ENCODE measurements at regions not wholly inside any gene's neighbourhood (a gene's known extent, or its start where the extent isn't known, plus 50 kb on each side); places are given as distances from the start of the nearest gene placed in this dataset.
"Not testable (repeated sequence)": the region's sequence is repeated elsewhere in the genome, so short reads cannot be mapped to it uniquely, and the experiment has no call there.

DNA sequence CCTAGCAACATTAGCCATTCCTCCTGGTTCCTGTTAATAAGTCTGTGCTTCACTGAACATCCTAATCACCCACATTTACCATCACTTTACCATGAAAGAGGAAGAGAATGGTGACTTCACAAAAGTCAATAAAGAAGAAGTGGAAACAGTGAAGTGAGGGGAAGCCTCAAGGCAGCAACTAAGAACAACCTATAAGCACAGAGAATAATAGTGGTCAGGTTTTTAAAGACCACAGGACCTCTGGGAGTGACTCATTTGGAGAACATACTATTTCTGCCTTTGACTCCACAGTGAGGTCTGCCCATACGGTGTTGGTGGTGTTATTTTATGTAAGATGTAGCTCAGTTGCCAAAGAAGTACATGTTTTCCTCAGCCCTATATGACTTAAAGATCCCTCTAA lies 86.0 kb upstream of the TET2 start:
- peak; percentile 31 to 43 for DNase-seq

DNA sequence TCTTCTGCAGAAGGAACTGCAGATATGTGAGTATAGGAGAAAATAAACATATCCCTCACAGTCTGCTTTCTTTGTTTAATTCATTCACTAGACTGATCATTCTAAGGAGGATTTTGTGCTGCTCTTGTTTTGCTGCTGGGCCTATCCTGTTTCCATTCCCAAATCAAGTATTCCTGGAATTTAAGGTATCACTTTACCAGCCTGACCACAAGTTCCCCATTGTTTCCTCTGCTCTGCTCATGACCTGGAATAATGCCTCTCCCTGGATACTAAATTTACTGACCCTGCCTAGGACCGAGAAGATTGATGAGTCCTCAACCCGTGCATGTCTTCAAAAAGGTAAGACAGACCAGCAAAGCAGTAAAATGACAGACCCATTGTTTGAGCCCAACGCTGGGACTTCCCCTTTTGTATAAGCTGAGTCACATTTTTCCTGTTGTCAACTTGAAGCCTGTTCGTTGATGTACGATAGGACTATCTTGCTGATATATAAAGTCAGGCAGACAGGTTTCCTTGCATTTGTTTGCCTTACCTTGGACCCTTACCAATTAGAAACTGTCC lies 85.5 kb upstream of the TET2 start:
- DNase-seq = peak; percentile 37 to 64

DNA sequence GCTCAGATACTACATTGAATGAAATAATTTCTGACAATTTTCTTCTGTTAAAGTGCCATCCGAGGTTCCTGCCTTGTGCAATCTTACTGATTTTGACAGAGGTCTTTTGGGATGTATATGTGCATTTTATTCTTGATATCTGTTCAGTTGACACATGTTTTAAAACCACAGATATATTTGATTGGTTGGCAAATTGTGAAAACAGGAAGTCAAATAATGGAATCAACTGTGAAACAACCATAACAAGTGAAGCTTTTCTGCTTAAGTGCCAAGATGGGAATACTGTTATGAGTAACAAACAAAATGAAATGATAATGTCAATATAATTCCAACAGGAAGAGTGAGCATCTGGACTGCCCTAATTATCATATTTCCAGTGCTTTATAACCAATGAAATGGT lies 84.9 kb upstream of the TET2 start:
- no peak for DNase-seq

- DNase-seq = no peak
Observed at GRCh38 chr4:105066401-105066800, 80.3 kb upstream of the TET2 start.

DNA sequence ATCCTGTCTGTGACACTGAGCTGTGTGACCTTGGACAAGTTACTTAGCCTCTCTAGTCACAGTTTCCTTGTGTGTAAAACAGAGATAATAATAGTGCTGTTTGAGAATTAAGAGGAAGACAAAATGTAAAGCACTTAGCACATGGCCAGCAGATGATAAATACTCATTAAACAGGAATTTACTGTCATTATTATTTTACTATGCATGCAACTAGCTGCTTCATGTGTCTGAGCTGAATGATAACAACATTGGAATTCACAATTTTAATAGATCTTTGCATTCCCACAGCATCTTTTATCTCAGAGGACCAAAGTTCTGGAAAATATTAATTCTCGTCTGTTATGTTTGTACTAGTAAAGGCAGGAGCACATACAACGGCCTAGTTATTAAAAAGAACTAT lies 79.2 kb upstream of the TET2 start:
- DNase-seq = no peak

- DNase-seq = no peak
Observed at GRCh38 chr4:105067946-105068345, 78.7 kb upstream of the TET2 start.

DNA sequence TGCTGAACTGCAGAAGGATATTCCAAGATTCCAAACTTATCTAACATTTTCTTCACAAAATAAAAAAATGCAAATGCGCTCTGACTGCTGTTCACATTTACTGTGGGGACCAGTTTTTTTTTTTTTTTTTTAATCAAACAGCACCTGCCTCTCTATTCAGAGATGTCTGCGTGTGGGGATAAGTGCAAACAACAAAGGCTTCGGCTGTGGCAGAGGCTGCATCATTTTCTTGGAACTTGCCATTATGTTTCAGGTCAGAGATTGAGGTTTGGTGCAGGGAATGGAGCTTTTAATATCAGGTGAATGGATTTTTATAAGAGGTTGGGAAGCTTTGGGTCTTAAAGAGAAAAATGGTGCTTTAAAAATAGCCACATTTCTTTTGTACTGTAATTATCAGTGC lies 78.2 kb upstream of the TET2 start:
- DNase-seq = no peak

- DNase-seq = not testable (repeated sequence)
Observed at GRCh38 chr4:105072095-105072494, 74.6 kb upstream of the TET2 start.

GRCh38 chr4:105074097-105074496 lies 72.6 kb upstream of the TET2 start:
- DNase-seq = no peak

GRCh38 chr4:105075045-105075444 lies 71.6 kb upstream of the TET2 start:
- DNase-seq = no peak

- DNase-seq = no peak
Observed at GRCh38 chr4:105088110-105088879, 58.4 kb upstream of the TET2 start.

- no peak for DNase-seq
Observed at GRCh38 chr4:105092356-105092755, 54.3 kb upstream of the TET2 start.

DNA sequence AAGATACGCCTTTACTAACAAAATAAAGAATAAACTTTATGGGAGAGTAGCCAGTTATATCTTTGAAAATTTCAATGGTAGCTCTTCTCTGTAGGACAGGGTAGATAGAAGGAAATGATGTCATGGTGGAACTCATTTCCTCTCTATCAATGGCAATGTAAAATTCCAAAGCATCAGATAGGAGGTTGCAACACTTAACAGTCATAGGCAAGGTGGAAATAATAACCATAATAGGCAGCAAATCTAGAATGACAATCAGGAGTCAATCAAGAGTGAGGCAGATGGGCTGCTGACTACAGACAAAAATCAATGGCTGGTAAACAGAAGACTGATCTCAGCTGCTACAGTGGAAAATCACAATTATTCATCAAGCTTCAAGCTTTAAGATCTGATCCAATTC lies 53.9 kb upstream of the TET2 start:
- no peak for DNase-seq

- DNase-seq = no peak
Observed at GRCh38 chr4:105093975-105094374, 52.7 kb upstream of the TET2 start.

All from CD4-positive, alpha-beta T cell treated with Interleukin-4 for 1 hour (primary cell).